ENCODE measurements at regions not wholly inside any gene's neighbourhood (a gene's known extent, or its start where the extent isn't known, plus 50 kb on each side); places are given as distances from the start of the nearest gene placed in this dataset.
A peak's percentile ranks its signal among the peaks of the same experiment; 100 is the strongest.

DNA sequence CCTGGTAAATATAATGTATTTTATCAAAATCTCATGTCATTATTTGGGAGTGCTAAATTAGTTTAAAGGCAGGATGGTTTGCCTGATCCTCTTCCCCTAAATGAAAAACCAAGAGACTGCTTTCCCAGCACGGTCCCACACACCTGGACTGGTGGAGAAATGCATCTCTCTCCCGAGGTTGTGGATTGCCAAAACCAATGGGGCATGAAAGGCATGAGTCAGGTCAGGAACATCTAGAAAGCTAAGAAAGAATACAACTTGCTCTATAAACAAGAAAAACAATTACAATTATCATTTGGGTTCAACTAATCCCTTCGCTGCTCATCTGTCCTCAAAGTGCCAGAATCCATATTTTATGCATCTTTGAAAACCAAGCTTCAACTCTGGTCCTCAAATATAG, 308.3 kb upstream of the IRAK1BP1 start:
- DNase-seq (ENCODE audit: insufficient read length, low spot score) (no peak), FAIRE-seq (no peak)
- TF ChIP-seq SPI1 (IDR thresholded peaks at IDR 0.05; ENCODE audit: low read depth, low read length) (no peak), POLR2A (IDR thresholded peaks at IDR 0.05; ENCODE audit: low read depth, low read length) (no peak), POLR2AphosphoS5 (IDR thresholded peaks at IDR 0.05; ENCODE audit: low read depth, low read length) (no peak), POU2F2 (IDR thresholded peaks at IDR 0.05; ENCODE audit: low read depth, low read length) (no peak)

DNA sequence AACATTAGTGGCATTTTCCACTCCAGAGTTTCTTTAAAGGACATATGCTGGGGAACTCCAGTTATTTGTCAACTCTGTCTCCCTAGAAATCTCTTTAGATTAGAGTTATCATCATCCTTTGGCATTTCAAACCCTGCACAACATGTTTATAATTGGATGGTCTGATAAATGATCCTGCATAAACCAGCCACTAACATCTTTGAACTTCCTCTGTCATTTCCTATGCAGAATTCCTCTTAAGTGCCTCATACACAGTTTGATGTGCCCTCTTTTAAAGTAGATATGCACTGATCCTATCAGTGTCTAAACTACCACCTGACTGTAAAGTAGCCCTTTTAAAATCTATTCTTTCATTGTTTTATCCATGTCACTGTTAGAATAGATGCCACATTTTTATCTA, 306.3 kb upstream of the IRAK1BP1 start:
- no peak for FAIRE-seq
- DNase-seq (ENCODE audit: insufficient read length, low spot score): no peak
- no peak for TF ChIP-seq SPI1 (IDR thresholded peaks at IDR 0.05; ENCODE audit: low read depth, low read length)
- TF ChIP-seq POLR2A (IDR thresholded peaks at IDR 0.05; ENCODE audit: low read depth, low read length): no peak
- TF ChIP-seq TAF1 (IDR thresholded peaks at IDR 0.05; ENCODE audit: low read depth, low read length): no peak
- TF ChIP-seq POU2F2 (IDR thresholded peaks at IDR 0.05; ENCODE audit: low read depth, low read length): no peak
- TF ChIP-seq PAX5 (IDR thresholded peaks at IDR 0.05; ENCODE audit: insufficient read depth, low read length, severe bottlenecking): no peak
- no peak for TF ChIP-seq POLR2AphosphoS5 (IDR thresholded peaks at IDR 0.05; ENCODE audit: low read depth, low read length)

DNA sequence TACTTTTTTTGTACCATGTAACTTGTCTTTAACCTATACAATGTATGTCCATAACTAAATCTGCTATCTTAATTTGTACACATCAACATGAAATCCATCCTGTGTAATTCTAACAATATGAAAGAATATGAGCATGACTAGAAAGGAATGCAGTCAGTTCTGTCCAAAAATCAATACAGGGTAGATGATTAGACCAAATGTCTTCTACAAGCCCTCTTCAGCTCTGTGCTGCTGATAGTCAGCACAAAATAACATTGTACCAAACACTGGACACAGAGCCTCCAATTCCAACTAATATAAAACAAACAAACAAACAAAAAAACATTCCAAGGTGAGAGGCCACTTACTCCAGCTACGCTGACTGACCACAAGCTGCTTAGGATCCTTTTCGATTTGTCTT, 301.4 kb upstream of the IRAK1BP1 start:
- FAIRE-seq (no peak), DNase-seq (ENCODE audit: insufficient read length, low spot score) (no peak)
- TF ChIP-seq POLR2AphosphoS5 (IDR thresholded peaks at IDR 0.05; ENCODE audit: low read depth, low read length): no peak
- no peak for TF ChIP-seq POU2F2 (IDR thresholded peaks at IDR 0.05; ENCODE audit: low read depth, low read length)
- no peak for TF ChIP-seq PAX5 (IDR thresholded peaks at IDR 0.05; ENCODE audit: insufficient read depth, low read length, severe bottlenecking)
- TF ChIP-seq POLR2A (IDR thresholded peaks at IDR 0.05; ENCODE audit: low read depth, low read length): no peak
- TF ChIP-seq TAF1 (IDR thresholded peaks at IDR 0.05; ENCODE audit: low read depth, low read length): no peak
- no peak for TF ChIP-seq SPI1 (IDR thresholded peaks at IDR 0.05; ENCODE audit: low read depth, low read length)

DNA sequence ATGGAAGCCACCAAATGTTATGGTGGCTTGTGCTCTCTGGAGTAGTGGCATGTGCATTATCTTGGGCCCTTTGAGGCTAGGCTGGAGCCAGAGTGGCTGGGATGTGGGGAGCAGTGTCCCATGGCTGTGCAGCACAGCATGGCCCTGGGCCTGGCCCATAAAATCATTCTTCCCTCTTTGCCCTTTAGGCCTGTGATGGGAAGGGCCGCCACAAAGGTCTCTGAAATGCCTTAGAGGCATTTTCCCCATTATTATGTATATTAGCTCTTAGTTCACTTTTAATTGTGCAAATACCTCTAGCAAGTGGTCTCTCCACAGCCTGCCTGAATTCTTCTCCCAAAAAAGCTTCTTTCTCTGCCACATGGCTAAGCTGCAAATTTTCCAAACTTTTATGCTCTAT, 297.3 kb upstream of the IRAK1BP1 start:
- TF ChIP-seq POU2F2 (IDR thresholded peaks at IDR 0.05; ENCODE audit: low read depth, low read length) (no peak), POLR2AphosphoS5 (IDR thresholded peaks at IDR 0.05; ENCODE audit: low read depth, low read length) (no peak), PAX5 (IDR thresholded peaks at IDR 0.05; ENCODE audit: insufficient read depth, low read length, severe bottlenecking) (no peak), POLR2A (IDR thresholded peaks at IDR 0.05; ENCODE audit: low read depth, low read length) (no peak), TAF1 (IDR thresholded peaks at IDR 0.05; ENCODE audit: low read depth, low read length) (no peak), SPI1 (IDR thresholded peaks at IDR 0.05; ENCODE audit: low read depth, low read length) (no peak)
- no peak for FAIRE-seq
- no peak for DNase-seq (ENCODE audit: insufficient read length, low spot score)

DNA sequence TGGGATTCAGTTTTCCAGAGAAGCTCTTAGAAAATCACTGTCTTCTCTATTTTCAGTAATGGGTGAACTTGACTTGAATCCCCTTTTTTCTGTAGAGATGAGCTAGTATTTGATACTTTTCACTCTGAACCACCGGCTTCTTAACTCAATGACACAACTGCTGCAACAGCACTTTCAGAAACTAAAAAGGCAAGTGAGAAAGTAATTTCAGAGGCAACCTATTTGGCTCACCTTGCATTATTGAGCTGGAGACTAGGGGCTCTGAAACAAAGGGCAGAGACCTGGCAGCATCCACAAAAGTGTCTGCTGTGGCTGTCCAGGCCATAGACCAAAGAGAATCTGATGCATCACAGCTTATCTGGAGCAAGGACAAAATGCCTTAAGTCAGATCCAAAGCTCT, 289.8 kb upstream of the IRAK1BP1 start:
- DNase-seq (ENCODE audit: insufficient read length, low spot score) (no peak), FAIRE-seq (no peak)
- TF ChIP-seq POLR2AphosphoS5 (IDR thresholded peaks at IDR 0.05; ENCODE audit: low read depth, low read length) (no peak), PAX5 (IDR thresholded peaks at IDR 0.05; ENCODE audit: insufficient read depth, low read length, severe bottlenecking) (no peak), SPI1 (IDR thresholded peaks at IDR 0.05; ENCODE audit: low read depth, low read length) (no peak), POU2F2 (IDR thresholded peaks at IDR 0.05; ENCODE audit: low read depth, low read length) (no peak), TAF1 (IDR thresholded peaks at IDR 0.05; ENCODE audit: low read depth, low read length) (no peak), POLR2A (IDR thresholded peaks at IDR 0.05; ENCODE audit: low read depth, low read length) (no peak)

DNA sequence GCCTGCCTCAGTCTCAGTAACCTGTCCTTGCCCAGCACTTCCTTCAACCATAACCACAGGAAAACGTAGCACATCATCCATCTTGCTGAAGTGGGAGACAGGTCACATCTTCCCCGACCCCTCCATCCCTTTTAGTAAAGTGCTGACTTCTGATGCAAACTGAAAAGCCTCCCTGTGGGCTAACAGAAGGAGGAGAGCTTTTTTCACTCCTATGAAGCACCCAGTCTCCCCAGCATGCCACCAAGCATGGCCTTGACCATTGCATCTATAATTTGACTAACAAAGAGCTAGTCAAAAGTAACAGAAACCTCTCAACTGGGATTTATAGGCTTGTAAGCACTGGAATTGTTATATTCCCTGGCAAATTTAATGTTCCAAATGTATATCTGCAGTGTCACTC, 288.9 kb upstream of the IRAK1BP1 start:
- TF ChIP-seq TAF1 (IDR thresholded peaks at IDR 0.05; ENCODE audit: low read depth, low read length): no peak
- no peak for TF ChIP-seq PAX5 (IDR thresholded peaks at IDR 0.05; ENCODE audit: insufficient read depth, low read length, severe bottlenecking)
- TF ChIP-seq POLR2A (IDR thresholded peaks at IDR 0.05; ENCODE audit: low read depth, low read length): no peak
- no peak for TF ChIP-seq SPI1 (IDR thresholded peaks at IDR 0.05; ENCODE audit: low read depth, low read length)
- no peak for TF ChIP-seq POLR2AphosphoS5 (IDR thresholded peaks at IDR 0.05; ENCODE audit: low read depth, low read length)
- TF ChIP-seq POU2F2 (IDR thresholded peaks at IDR 0.05; ENCODE audit: low read depth, low read length): no peak
- no peak for DNase-seq (ENCODE audit: insufficient read length, low spot score)
- FAIRE-seq: no peak

DNA sequence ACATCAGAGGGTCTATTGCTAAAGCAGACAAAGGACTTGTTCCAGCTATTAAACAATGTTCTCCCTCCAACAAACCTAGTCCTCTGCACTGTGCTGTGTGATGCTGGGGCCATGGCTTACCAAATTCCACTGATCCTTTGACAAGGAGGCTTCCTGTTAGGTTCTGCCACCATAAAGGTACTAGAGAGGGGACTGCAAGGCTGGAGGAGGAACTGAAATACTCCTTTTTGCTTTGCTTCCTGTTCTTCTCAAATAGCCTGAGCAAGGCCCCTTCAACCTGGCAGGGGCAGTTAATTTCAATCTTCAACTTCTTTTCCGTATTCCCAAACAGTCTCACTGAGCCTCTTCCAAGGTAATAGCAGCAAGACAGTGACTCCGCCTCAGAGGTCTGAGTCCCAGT, 286.4 kb upstream of the IRAK1BP1 start:
- TF ChIP-seq TAF1 (IDR thresholded peaks at IDR 0.05; ENCODE audit: low read depth, low read length) (no peak), SPI1 (IDR thresholded peaks at IDR 0.05; ENCODE audit: low read depth, low read length) (peak; percentile 61), POU2F2 (IDR thresholded peaks at IDR 0.05; ENCODE audit: low read depth, low read length) (no peak), PAX5 (IDR thresholded peaks at IDR 0.05; ENCODE audit: insufficient read depth, low read length, severe bottlenecking) (no peak), POLR2A (IDR thresholded peaks at IDR 0.05; ENCODE audit: low read depth, low read length) (no peak)
- FAIRE-seq (no peak), DNase-seq (ENCODE audit: insufficient read length, low spot score) (no peak)

DNA sequence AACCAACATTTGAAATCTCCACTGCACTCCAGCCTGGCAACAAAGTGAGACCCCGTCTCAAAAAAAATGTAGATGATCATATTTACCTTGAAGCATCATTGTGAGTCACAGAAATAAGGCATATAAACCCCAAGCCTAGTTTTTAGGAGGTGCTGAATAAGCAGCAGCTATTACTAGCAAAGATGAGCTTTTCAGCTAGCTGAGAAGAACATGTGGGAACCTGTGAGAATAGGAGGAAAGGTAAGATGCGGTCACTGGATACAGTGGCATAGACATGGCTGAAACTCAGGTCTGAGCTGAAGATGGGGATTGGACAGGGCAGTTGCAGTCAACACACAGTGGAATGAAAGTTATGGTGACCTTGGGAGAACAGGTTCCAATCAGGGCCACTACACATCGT, 284.3 kb upstream of the IRAK1BP1 start:
- TF ChIP-seq SPI1 (IDR thresholded peaks at IDR 0.05; ENCODE audit: low read depth, low read length) (no peak), POLR2A (IDR thresholded peaks at IDR 0.05; ENCODE audit: low read depth, low read length) (no peak), PAX5 (IDR thresholded peaks at IDR 0.05; ENCODE audit: insufficient read depth, low read length, severe bottlenecking) (no peak)
- no peak for FAIRE-seq
- no peak for DNase-seq (ENCODE audit: insufficient read length, low spot score)

DNA sequence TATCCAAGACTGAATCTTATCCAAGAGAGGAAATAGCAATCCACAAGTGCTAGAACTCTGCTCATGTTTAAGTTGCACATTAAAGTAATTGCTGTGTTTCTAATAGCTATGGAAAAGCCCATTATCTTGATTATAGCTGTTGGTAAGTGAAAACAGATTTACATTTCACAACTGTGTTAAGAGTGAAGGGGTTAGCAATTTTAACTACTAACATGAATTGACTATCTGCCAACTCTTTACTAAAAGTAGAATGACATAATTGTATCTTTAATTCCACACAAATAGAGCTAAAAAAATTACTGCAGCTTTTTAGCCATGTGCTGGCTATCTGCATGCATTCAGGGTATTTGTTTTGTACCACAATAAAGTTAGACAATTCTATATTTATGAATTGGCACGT, 277.9 kb upstream of the IRAK1BP1 start:
- FAIRE-seq (no peak), DNase-seq (ENCODE audit: insufficient read length, low spot score) (no peak)
- no peak for TF ChIP-seq POLR2AphosphoS5 (IDR thresholded peaks at IDR 0.05; ENCODE audit: low read depth, low read length)

DNA sequence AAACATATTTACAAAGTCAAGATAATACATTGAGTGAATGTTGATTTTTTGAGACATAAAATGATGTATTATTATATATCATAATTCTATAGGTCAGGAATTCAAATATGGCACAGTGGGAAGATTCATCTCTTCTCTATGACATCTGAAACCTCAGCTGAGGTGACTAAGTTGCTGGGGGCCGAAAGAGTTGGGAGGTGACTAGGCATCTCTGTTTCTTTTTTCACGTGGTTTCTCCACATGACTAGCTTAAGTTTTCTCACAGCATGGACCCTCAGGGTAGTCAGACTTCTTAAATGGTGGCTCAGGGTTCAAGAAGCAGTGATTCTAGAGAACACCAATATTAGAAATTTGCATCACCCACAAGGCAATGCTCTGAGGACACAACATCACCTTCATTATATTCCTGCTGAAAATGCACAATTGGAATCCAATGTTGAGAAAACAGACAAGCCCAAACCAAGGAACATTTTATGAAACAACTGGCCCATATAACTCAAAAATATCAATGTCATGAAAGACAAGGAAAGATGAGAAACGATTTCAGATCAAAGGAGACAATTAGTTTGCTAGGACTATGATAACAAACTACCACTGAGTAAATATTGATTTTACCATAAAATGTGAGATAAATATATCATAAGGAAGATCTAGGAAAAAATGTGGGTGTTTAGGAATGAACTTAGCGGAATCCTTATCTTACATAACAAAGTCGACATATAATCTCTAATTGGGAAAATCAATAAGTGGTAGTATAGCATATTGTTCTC, 273.3 kb upstream of the IRAK1BP1 start:
- TF ChIP-seq POLR2AphosphoS5 (IDR thresholded peaks at IDR 0.05; ENCODE audit: low read depth, low read length) (no peak), POLR2A (IDR thresholded peaks at IDR 0.05; ENCODE audit: low read depth, low read length) (no peak), SPI1 (IDR thresholded peaks at IDR 0.05; ENCODE audit: low read depth, low read length) (no peak), PAX5 (IDR thresholded peaks at IDR 0.05; ENCODE audit: insufficient read depth, low read length, severe bottlenecking) (no peak), POU2F2 (IDR thresholded peaks at IDR 0.05; ENCODE audit: low read depth, low read length) (no peak), TAF1 (IDR thresholded peaks at IDR 0.05; ENCODE audit: low read depth, low read length) (no peak)
- FAIRE-seq (no peak), DNase-seq (ENCODE audit: insufficient read length, low spot score) (no peak)
